KMS-11 (cell line): ENCODE measurements at regions not wholly inside any gene's neighbourhood (a gene's known extent, or its start where the extent isn't known, plus 50 kb on each side); places are given as distances from the start of the nearest gene placed in this dataset.

Source experiments
- H2AFZ ChIP-seq: fragments of 200-600 bp; sonication (generic); 2 replicates; pipeline ENCODE4 v1.6.1; 2016; ENCODE audit warnings: antibody characterized with exemption, mixed run types, low read depth
- H3K27ac ChIP-seq: fragments of 200-600 bp; sonication (generic); 2 replicates; pipeline ENCODE4 v1.6.1; 2016; ENCODE audit warnings: mild to moderate bottlenecking, mixed run types
- H3K27me3 ChIP-seq: fragments of 200-600 bp; sonication (generic); 2 replicates; pipeline ENCODE4 v1.6.1; 2017; ENCODE audit warnings: mild to moderate bottlenecking, low read depth, mixed run types, moderate library complexity; ENCODE audit not compliant: insufficient read depth
- H3K36me3 ChIP-seq: fragments of 200-600 bp; sonication (generic); 2 replicates; pipeline ENCODE4 v1.6.1; 2017; ENCODE audit warnings: mild to moderate bottlenecking, mixed run types; ENCODE audit not compliant: insufficient read depth
- H3K4me1 ChIP-seq: fragments of 200-600 bp; sonication (generic); 2 replicates; pipeline ENCODE4 v1.6.1; 2016; ENCODE audit warnings: mild to moderate bottlenecking, low read depth, mixed run types; ENCODE audit not compliant: poor library complexity, severe bottlenecking
- H3K4me2 ChIP-seq: fragments of 200-600 bp; sonication (generic); 2 replicates; pipeline ENCODE4 v1.7.0; 2016; ENCODE audit warnings: mild to moderate bottlenecking, mixed run types
- H3K4me3 ChIP-seq: fragments of 200-600 bp; sonication (generic); IDR thresholded peaks from 2 replicates; pipeline ENCODE4 v1.6.1; 2017; ENCODE audit warnings: low read depth, low read length, mixed read lengths; ENCODE audit not compliant: insufficient read depth
- H3K79me2 ChIP-seq: fragments of 200-600 bp; sonication (generic); 2 replicates; pipeline ENCODE4 v1.6.1; 2016; ENCODE audit warnings: low read depth, mixed run types; ENCODE audit not compliant: insufficient read depth
- H3K9ac ChIP-seq: fragments of 200-600 bp; sonication (generic); 2 replicates; pipeline ENCODE4 v1.6.1; 2016; ENCODE audit warnings: mild to moderate bottlenecking, mixed run types
- H4K20me1 ChIP-seq: fragments of 200-600 bp; sonication (generic); 2 replicates; pipeline ENCODE4 v1.6.1; 2016; ENCODE audit warnings: mild to moderate bottlenecking, mixed run types; ENCODE audit not compliant: insufficient read depth
- TF ChIP-seq, protein P1 (sequence below): fragments of 200-600 bp; sonication (generic); conservative IDR thresholded peaks from 2 replicates; pipeline ENCODE4 v1.6.1; 2017; ENCODE audit warnings: low read depth, mild to moderate bottlenecking, antibody characterized with exemption, low read length, moderate library complexity, mixed read lengths

DNA sequence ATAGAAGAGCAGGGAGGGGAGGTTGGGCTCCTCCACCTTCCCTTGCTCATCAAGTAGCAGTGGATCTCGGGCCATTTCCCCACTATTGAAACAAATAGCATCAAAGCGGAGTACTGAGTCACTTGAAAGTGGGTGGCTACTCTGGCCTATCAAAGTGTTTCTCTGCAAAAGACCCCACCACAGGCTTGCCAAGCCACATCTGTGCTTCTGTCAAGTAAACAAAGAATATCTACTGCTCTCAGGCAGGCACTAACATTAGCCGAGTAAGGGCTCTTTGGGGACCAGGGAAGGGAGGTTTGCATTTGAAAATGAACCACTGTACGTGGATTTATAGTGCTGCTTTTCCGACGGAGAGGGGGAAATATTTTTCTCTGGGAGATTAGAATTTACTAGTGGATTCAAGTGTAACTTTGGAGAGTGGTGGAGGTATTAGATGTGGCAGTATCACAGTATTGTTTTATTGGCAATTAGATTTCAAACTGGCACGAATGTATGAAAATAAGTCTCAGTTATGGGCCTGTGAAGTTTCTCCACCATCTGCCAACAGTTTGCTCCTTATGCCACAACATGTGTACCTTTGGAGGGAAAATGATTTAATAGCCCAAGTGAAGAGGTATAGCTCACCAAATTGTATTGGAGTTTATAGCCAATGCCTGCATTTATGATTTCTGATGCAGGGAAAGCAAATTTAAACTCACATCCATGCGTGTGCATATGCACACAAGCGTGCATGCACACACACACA lies 97.5 kb downstream of the RPS24 start:
- H3K79me2 ChIP-seq, result no peaks in the 10 kb centered on the region
- no peaks in the 10 kb centered on the region for H3K27me3 ChIP-seq
- H4K20me1 ChIP-seq, result no peaks in the 10 kb centered on the region
- no peak overlapping the region for H3K27ac ChIP-seq
- TF ChIP-seq, protein P1, sequence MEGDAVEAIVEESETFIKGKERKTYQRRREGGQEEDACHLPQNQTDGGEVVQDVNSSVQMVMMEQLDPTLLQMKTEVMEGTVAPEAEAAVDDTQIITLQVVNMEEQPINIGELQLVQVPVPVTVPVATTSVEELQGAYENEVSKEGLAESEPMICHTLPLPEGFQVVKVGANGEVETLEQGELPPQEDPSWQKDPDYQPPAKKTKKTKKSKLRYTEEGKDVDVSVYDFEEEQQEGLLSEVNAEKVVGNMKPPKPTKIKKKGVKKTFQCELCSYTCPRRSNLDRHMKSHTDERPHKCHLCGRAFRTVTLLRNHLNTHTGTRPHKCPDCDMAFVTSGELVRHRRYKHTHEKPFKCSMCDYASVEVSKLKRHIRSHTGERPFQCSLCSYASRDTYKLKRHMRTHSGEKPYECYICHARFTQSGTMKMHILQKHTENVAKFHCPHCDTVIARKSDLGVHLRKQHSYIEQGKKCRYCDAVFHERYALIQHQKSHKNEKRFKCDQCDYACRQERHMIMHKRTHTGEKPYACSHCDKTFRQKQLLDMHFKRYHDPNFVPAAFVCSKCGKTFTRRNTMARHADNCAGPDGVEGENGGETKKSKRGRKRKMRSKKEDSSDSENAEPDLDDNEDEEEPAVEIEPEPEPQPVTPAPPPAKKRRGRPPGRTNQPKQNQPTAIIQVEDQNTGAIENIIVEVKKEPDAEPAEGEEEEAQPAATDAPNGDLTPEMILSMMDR, result no peak
- H3K4me3 ChIP-seq, result no peak overlapping the region
- no peak overlapping the region for H2AFZ ChIP-seq
- H3K36me3 ChIP-seq, result no peaks in the 10 kb centered on the region
- H3K9ac ChIP-seq, result no peak overlapping the region
- H3K4me1 ChIP-seq, result no peaks in the 10 kb centered on the region
- H3K4me2 ChIP-seq, result no peak overlapping the region

DNA sequence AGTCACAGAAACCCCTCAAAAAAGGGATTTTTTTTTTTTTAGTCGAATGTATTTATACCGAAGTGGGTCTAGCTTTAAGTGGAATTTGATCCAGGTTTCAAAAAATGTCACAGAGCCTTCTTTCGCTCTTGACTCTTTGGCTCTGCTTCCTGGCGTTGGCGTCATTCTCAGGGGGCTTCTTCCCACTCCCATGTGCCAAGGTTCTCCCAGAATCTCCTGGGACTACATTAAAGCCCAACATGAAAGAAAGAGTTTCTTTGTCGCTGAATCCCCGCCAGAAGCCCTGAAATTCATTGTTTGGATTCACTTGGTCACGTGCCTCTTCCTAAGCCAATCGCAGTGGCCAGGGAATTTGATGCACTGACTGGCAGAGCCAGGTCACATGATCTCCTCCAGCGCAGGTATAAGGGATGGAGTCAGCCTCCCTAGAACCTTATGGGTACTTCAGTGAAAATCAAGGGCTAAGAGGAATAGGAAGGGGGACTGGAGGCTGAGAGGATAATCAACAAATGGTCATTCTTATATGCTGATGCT lies 101.2 kb downstream of the RPS24 start:
- Histone ChIP-seq H3K36me3 (no peaks in the 10 kb centered on the region), H3K27me3 (no peaks in the 10 kb centered on the region), H3K79me2 (no peaks in the 10 kb centered on the region), H3K9ac (no peak overlapping the region), H3K27ac (no peak overlapping the region), H3K4me1 (no peaks in the 10 kb centered on the region), H2AFZ (no peak overlapping the region), H3K4me2 (no peak overlapping the region), H4K20me1 (no peaks in the 10 kb centered on the region), H3K4me3 (no peak overlapping the region)
- TF ChIP-seq, protein P1, result no peak

DNA sequence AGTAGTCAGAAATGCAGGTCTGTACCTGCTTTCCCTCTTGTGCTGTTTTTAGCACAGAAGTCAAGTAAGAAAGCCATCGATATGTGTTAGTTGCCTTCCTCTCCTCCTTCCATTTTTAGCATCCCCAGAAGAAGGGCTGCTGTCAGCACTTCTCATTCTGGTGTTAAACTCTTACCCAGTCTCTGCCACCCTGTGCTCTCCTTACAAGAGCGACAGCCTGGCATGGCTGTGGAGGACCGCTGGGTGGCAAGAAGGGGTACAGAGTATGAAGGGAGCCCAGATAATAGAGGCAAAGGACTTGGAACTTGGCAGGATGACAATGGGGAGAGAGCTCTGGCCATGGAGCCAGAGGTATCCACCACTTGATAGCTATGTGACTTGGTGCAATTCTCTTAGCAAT lies 103.5 kb downstream of the RPS24 start:
- H3K79me2 ChIP-seq, result no peaks in the 10 kb centered on the region
- H3K9ac ChIP-seq, result no peak overlapping the region
- H3K4me3 ChIP-seq, result no peak overlapping the region
- TF ChIP-seq, protein P1, result no peak
- H2AFZ ChIP-seq, result no peak overlapping the region
- H3K36me3 ChIP-seq, result no peaks in the 10 kb centered on the region
- H3K27me3 ChIP-seq, result no peaks in the 10 kb centered on the region
- H3K4me1 ChIP-seq, result no peaks in the 10 kb centered on the region
- H4K20me1 ChIP-seq, result no peaks in the 10 kb centered on the region
- no peak overlapping the region for H3K4me2 ChIP-seq
- H3K27ac ChIP-seq, result no peak overlapping the region

DNA sequence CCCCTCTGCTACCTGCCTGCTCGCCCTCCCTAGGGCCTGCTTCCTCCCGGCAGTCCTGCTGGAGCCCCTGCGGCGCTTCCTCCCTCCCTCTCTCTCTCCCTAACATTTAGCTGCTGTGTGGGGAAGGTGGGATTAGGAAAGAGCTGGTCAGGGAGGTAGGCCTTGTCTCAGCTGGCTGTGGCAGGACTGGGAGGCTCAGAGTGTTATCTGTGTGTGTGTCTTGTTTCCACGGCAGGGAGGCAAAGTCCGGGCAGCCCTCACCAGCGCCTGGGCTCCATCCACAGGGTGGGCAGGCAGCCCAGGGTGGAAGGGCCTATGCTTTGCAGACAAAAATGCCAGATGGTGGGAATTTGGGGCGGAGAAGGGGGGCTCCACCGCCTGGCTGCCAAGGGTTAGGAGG lies 105.7 kb downstream of the RPS24 start:
- TF ChIP-seq, protein P1, result no peak
- Histone ChIP-seq H3K27ac (no peak overlapping the region), H3K4me3 (no peak overlapping the region), H3K79me2 (no peaks in the 10 kb centered on the region), H3K27me3 (no peaks in the 10 kb centered on the region), H3K4me2 (no peak overlapping the region), H2AFZ (no peak overlapping the region), H3K4me1 (no peaks in the 10 kb centered on the region), H4K20me1 (no peaks in the 10 kb centered on the region), H3K36me3 (no peaks in the 10 kb centered on the region), H3K9ac (no peak overlapping the region)
